ENCODE measurements at regions not wholly inside any gene's neighbourhood (a gene's known extent, or its start where the extent isn't known, plus 50 kb on each side); places are given as distances from the start of the nearest gene placed in this dataset.

GRCh38 chr14:53553221-53553620, 400.1 kb upstream of the DDHD1 start:
- no peak for DNase-seq
- no peaks in the 10 kb centered on the region for H3K36me3 ChIP-seq
- intact Hi-C loops (cut with DNase I), result no loop called here
- no peak overlapping the region for H3K27ac ChIP-seq
- no peaks in the 10 kb centered on the region for H3K9me3 ChIP-seq
- H3K4me1 ChIP-seq (ENCODE audit: insufficient read depth), result no peaks in the 10 kb centered on the region
- no peak overlapping the region for H3K4me3 ChIP-seq
- no peak for TF ChIP-seq EP300 (IDR thresholded peaks at IDR 0.05)
- TF ChIP-seq POLR2A (IDR thresholded peaks at IDR 0.05), result no peak
- TF ChIP-seq CTCF (IDR thresholded peaks at IDR 0.05), result no peak
- WGBS, 3 donors, result 91 to 94% (median 92%) methylated on average over 4 of the region's 4 CpGs
- H3K27me3 ChIP-seq, result no peaks in the 10 kb centered on the region

- Histone ChIP-seq H3K4me3 (no peak overlapping the region), H3K4me1 (ENCODE audit: insufficient read depth) (no peaks in the 10 kb centered on the region), H3K27me3 (no peaks in the 10 kb centered on the region), H3K9me3 (no peaks in the 10 kb centered on the region), H3K36me3 (no peaks in the 10 kb centered on the region), H3K27ac (no peak overlapping the region)
- no peak for DNase-seq
- TF ChIP-seq POLR2A (IDR thresholded peaks at IDR 0.05) (no peak), CTCF (IDR thresholded peaks at IDR 0.05) (no peak)
- intact Hi-C loops (cut with DNase I), result no loop called here
Measured at GRCh38 chr14:53551862-53552261, 398.7 kb upstream of the DDHD1 start.

GRCh38 chr14:53550776-53551175, 397.7 kb upstream of the DDHD1 start:
- Histone ChIP-seq H3K4me1 (ENCODE audit: insufficient read depth) (no peaks in the 10 kb centered on the region), H3K27ac (no peak overlapping the region), H3K4me3 (no peak overlapping the region), H3K36me3 (no peaks in the 10 kb centered on the region), H3K27me3 (no peaks in the 10 kb centered on the region), H3K9me3 (no peaks in the 10 kb centered on the region)
- 82 to 87% (median 83%) methylated on average over 5 of the region's 5 CpGs for WGBS, 3 donors
- no peak for DNase-seq
- intact Hi-C loops (cut with DNase I), result no loop called here
- no peak for TF ChIP-seq CTCF (IDR thresholded peaks at IDR 0.05)
- no peak for TF ChIP-seq POLR2A (IDR thresholded peaks at IDR 0.05)
- TF ChIP-seq EP300 (IDR thresholded peaks at IDR 0.05), result no peak

GRCh38 chr14:53549956-53550355, 396.8 kb upstream of the DDHD1 start:
- no peak for TF ChIP-seq CTCF (IDR thresholded peaks at IDR 0.05)
- no peak for TF ChIP-seq POLR2A (IDR thresholded peaks at IDR 0.05)
- TF ChIP-seq EP300 (IDR thresholded peaks at IDR 0.05), result no peak
- Histone ChIP-seq H3K4me3 (no peak overlapping the region), H3K36me3 (no peaks in the 10 kb centered on the region), H3K4me1 (ENCODE audit: insufficient read depth) (no peaks in the 10 kb centered on the region), H3K9me3 (no peaks in the 10 kb centered on the region), H3K27me3 (no peaks in the 10 kb centered on the region), H3K27ac (no peak overlapping the region)
- no peak for DNase-seq
- 67 to 75% (median 71%) methylated on average over 8 of the region's 8 CpGs for WGBS, 3 donors
- intact Hi-C loops (cut with DNase I), result loop anchor here in 1 of 4 donors (10.0 kb wide), 1 partner anchor 625 kb away; no protein-coding TSS in a partner anchor

GRCh38 chr14:53547593-53547992, 394.5 kb upstream of the DDHD1 start:
- 86 to 96% (median 96%) methylated on average over 1 of the region's 1 CpG for WGBS, 3 donors
- intact Hi-C loops (cut with DNase I), result loop anchor here in 1 of 4 donors (10.0 kb wide), 1 partner anchor 627 kb away; no protein-coding TSS in a partner anchor
- no peak for TF ChIP-seq CTCF (IDR thresholded peaks at IDR 0.05)
- TF ChIP-seq EP300 (IDR thresholded peaks at IDR 0.05), result no peak
- no peak for TF ChIP-seq POLR2A (IDR thresholded peaks at IDR 0.05)
- H3K9me3 ChIP-seq, result no peaks in the 10 kb centered on the region
- H3K27ac ChIP-seq, result no peak overlapping the region
- peaks cover 2% of the 10 kb centered on the region for H3K4me1 ChIP-seq (ENCODE audit: insufficient read depth)
- no peaks in the 10 kb centered on the region for H3K27me3 ChIP-seq
- DNase-seq, result no peak
- H3K36me3 ChIP-seq, result no peaks in the 10 kb centered on the region
- H3K4me3 ChIP-seq, result no peak overlapping the region

All from ovary (tissue), 7 donors.